ENCODE measurements at regions not wholly inside any gene's neighbourhood (a gene's known extent, or its start where the extent isn't known, plus 50 kb on each side); places are given as distances from the start of the nearest gene placed in this dataset.

- Mint-ChIP-seq H3K27ac (ENCODE audit: unreplicated experiment) (no peak overlapping the region), H3K4me1 (ENCODE audit: low read depth, unreplicated experiment) (no peaks in the 10 kb centered on the region), H3K36me3 (ENCODE audit: low read depth, unreplicated experiment) (no peaks in the 10 kb centered on the region), H3K9me3 (ENCODE audit: unreplicated experiment) (no peaks in the 10 kb centered on the region), H3K27me3 (ENCODE audit: low read depth, unreplicated experiment) (no peaks in the 10 kb centered on the region), H3K4me3 (ENCODE audit: unreplicated experiment) (no peak overlapping the region)
- Histone ChIP-seq H3K4me1 (ENCODE audit: insufficient read depth, low read length) (no peaks in the 10 kb centered on the region), H3K9ac (ENCODE audit: low read length) (no peak overlapping the region), H3K27me3 (ENCODE audit: insufficient read depth, low read length) (no peaks in the 10 kb centered on the region), H3K79me2 (ENCODE audit: insufficient read depth, low read length) (no peaks in the 10 kb centered on the region), H3K4me3 (ENCODE audit: insufficient read depth, low read depth, low read length) (no peak overlapping the region), H4K20me1 (ENCODE audit: insufficient read depth, low read length) (no peaks in the 10 kb centered on the region), H3K9me3 (ENCODE audit: insufficient read depth, low read depth, low read length) (no peaks in the 10 kb centered on the region), H3K4me2 (ENCODE audit: low read length) (no peak overlapping the region), H3K36me3 (ENCODE audit: insufficient read depth, low read length) (no peaks in the 10 kb centered on the region), H2AFZ (ENCODE audit: low read depth, low read length) (no peak overlapping the region), H3K27ac (ENCODE audit: low read depth, low read length) (no peak overlapping the region)
- no peak for FAIRE-seq
- no peak for DNase-seq (ENCODE audit: low read depth)
- TF ChIP-seq CTCF (IDR thresholded peaks at IDR 0.05; ENCODE audit: insufficient read depth, low read depth, low read length) (no peak), EZH2 (IDR thresholded peaks at IDR 0.05; ENCODE audit: insufficient read depth, low read length) (no peak)
Measured at GRCh38 chr13:73179650-73180274, 121.0 kb downstream of the KLF5 start.

DNA sequence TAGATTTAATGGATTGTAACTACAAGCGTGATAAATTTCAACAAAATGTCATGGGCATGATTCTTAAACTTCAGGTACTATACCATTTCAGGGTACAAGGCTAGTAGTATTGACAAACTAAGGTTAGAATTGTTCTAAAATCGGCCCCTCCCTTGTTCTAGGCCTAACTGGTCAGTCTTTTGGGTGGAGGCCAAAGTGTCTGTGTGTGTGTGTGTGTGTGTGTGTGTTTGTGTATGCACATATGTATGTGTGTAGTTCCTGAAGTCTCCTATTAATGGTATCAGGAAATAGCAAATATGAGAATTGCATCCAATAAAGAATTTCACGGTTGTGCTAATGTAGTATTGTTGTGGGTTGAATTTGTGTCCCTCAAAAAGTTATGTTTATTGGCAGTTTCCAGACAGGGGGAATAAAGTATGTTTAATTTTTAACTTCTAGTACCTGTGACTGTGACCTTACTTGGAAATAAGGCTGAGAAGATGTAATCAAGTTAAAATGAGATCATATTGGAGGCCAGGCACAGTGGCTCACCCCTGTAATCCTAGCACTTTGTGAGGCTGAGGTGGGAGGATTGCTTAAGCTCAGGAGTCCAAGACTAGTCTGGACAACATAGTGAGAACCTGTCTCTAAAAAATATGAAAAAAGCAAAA, 119.2 kb downstream of the KLF5 start:
- Mint-ChIP-seq H3K4me3 (ENCODE audit: unreplicated experiment) (no peak overlapping the region), H3K27ac (ENCODE audit: unreplicated experiment) (no peak overlapping the region), H3K27me3 (ENCODE audit: low read depth, unreplicated experiment) (no peaks in the 10 kb centered on the region), H3K4me1 (ENCODE audit: low read depth, unreplicated experiment) (no peaks in the 10 kb centered on the region), H3K9me3 (ENCODE audit: unreplicated experiment) (no peaks in the 10 kb centered on the region), H3K36me3 (ENCODE audit: low read depth, unreplicated experiment) (no peaks in the 10 kb centered on the region)
- TF ChIP-seq CTCF (IDR thresholded peaks at IDR 0.05; ENCODE audit: insufficient read depth, low read depth, low read length) (no peak), EZH2 (IDR thresholded peaks at IDR 0.05; ENCODE audit: insufficient read depth, low read length) (no peak)
- H3K4me1 ChIP-seq (ENCODE audit: insufficient read depth, low read length) = no peaks in the 10 kb centered on the region
- H3K4me3 ChIP-seq (ENCODE audit: insufficient read depth, low read depth, low read length) = no peak overlapping the region
- no peaks in the 10 kb centered on the region for H3K79me2 ChIP-seq (ENCODE audit: insufficient read depth, low read length)
- no peaks in the 10 kb centered on the region for H3K36me3 ChIP-seq (ENCODE audit: insufficient read depth, low read length)
- no peak for DNase-seq (ENCODE audit: low read depth)
- H4K20me1 ChIP-seq (ENCODE audit: insufficient read depth, low read length) = no peaks in the 10 kb centered on the region
- no peak overlapping the region for H3K27ac ChIP-seq (ENCODE audit: low read depth, low read length)
- H2AFZ ChIP-seq (ENCODE audit: low read depth, low read length) = no peak overlapping the region
- no peaks in the 10 kb centered on the region for H3K27me3 ChIP-seq (ENCODE audit: insufficient read depth, low read length)
- FAIRE-seq = no peak
- H3K4me2 ChIP-seq (ENCODE audit: low read length) = no peak overlapping the region
- no peak overlapping the region for H3K9ac ChIP-seq (ENCODE audit: low read length)
- no peaks in the 10 kb centered on the region for H3K9me3 ChIP-seq (ENCODE audit: insufficient read depth, low read depth, low read length)

DNA sequence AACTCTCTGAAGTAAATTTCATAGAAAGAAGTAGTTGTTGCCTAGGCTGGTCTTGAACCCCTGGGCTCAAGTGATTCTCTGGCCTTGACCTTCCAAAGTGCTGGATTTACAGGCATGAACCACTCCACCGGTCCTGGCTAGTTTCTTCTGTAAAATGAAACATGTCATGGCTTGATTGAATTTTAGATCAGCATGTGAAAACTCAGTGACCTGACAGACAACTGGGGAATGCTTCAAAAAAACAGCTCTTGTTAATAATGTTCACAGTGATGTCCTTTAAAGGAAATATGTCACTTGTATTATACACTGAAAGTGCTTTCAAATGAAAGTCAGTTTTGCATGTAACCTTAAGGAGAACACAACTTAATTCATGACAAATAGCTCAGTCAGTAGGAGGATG, 118.2 kb downstream of the KLF5 start:
- no peaks in the 10 kb centered on the region for H3K36me3 ChIP-seq (ENCODE audit: insufficient read depth, low read length)
- no peaks in the 10 kb centered on the region for H3K27me3 Mint-ChIP-seq (ENCODE audit: low read depth, unreplicated experiment)
- H3K9ac ChIP-seq (ENCODE audit: low read length) = no peak overlapping the region
- H3K9me3 ChIP-seq (ENCODE audit: insufficient read depth, low read depth, low read length) = no peaks in the 10 kb centered on the region
- H3K27ac ChIP-seq (ENCODE audit: low read depth, low read length) = no peak overlapping the region
- no peaks in the 10 kb centered on the region for H4K20me1 ChIP-seq (ENCODE audit: insufficient read depth, low read length)
- H3K4me3 ChIP-seq (ENCODE audit: insufficient read depth, low read depth, low read length) = no peak overlapping the region
- no peak overlapping the region for H3K4me3 Mint-ChIP-seq (ENCODE audit: unreplicated experiment)
- H3K9me3 Mint-ChIP-seq (ENCODE audit: unreplicated experiment) = no peaks in the 10 kb centered on the region
- TF ChIP-seq CTCF (IDR thresholded peaks at IDR 0.05; ENCODE audit: insufficient read depth, low read depth, low read length) (no peak), EZH2 (IDR thresholded peaks at IDR 0.05; ENCODE audit: insufficient read depth, low read length) (no peak)
- H3K27me3 ChIP-seq (ENCODE audit: insufficient read depth, low read length) = no peaks in the 10 kb centered on the region
- H3K4me1 ChIP-seq (ENCODE audit: insufficient read depth, low read length) = peaks cover 1% of the 10 kb centered on the region
- H3K36me3 Mint-ChIP-seq (ENCODE audit: low read depth, unreplicated experiment) = no peaks in the 10 kb centered on the region
- no peaks in the 10 kb centered on the region for H3K79me2 ChIP-seq (ENCODE audit: insufficient read depth, low read length)
- no peak overlapping the region for H3K27ac Mint-ChIP-seq (ENCODE audit: unreplicated experiment)
- FAIRE-seq (no peak), DNase-seq (ENCODE audit: low read depth) (no peak)
- H2AFZ ChIP-seq (ENCODE audit: low read depth, low read length) = no peak overlapping the region
- no peak overlapping the region for H3K4me2 ChIP-seq (ENCODE audit: low read length)
- peaks cover 2% of the 10 kb centered on the region for H3K4me1 Mint-ChIP-seq (ENCODE audit: low read depth, unreplicated experiment)
